ENCODE measurements at regions not wholly inside any gene's neighbourhood (a gene's known extent, or its start where the extent isn't known, plus 50 kb on each side); places are given as distances from the start of the nearest gene placed in this dataset.

DNA sequence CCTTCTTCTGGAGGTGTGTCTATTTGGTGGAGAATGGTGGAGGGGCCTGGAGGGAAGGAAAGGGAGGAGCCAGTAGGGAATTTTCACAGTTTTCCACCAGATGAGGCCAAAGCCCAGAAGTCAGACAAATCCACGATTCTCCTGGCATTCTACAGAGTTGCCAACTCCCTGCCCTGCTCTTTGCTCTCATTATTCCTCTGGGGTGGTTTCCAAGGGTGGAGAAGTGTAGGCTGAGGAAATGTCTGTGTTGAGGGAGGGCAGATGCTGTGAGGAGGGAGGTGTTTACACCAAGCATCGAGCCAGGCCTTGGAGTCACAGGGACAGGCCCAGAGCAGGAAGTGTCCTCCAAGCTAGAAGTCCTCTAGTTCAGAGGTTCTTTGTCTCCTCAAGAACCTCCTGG, 124.1 kb upstream of the LGALSL start:
- TF ChIP-seq, protein P1, sequence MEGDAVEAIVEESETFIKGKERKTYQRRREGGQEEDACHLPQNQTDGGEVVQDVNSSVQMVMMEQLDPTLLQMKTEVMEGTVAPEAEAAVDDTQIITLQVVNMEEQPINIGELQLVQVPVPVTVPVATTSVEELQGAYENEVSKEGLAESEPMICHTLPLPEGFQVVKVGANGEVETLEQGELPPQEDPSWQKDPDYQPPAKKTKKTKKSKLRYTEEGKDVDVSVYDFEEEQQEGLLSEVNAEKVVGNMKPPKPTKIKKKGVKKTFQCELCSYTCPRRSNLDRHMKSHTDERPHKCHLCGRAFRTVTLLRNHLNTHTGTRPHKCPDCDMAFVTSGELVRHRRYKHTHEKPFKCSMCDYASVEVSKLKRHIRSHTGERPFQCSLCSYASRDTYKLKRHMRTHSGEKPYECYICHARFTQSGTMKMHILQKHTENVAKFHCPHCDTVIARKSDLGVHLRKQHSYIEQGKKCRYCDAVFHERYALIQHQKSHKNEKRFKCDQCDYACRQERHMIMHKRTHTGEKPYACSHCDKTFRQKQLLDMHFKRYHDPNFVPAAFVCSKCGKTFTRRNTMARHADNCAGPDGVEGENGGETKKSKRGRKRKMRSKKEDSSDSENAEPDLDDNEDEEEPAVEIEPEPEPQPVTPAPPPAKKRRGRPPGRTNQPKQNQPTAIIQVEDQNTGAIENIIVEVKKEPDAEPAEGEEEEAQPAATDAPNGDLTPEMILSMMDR (IDR thresholded peaks at IDR 0.05; ENCODE audit: poor library complexity), result no peak
- TF ChIP-seq EZH2phosphoT487 (IDR thresholded peaks at IDR 0.05; ENCODE audit: low read depth, severe bottlenecking, unreplicated experiment), result no peak
- TF ChIP-seq EZH2 (IDR thresholded peaks at IDR 0.05; ENCODE audit: borderline replicate concordance), result no peak
